Thymus (tissue), 11 donors: ENCODE measurements at regions not wholly inside any gene's neighbourhood (a gene's known extent, or its start where the extent isn't known, plus 50 kb on each side); places are given as distances from the start of the nearest gene placed in this dataset.

Experiments
- DNase-seq, 9 donors: peaks; one replicate each; pipeline ENCODE4 v3.0.0-alpha.2; 2013; ENCODE audit warnings: low spot score in 9 of 9, low read depth in 6 of 9, missing footprints in 1 of 9
- H3K27ac ChIP-seq, 2 donors: one replicate each; pipeline ENCODE4 v1.5.1; 2013; ENCODE audit warnings: control low read depth in 1 of 2, low read depth in 1 of 2, low read length in 1 of 2, mild to moderate bottlenecking in 1 of 2, moderate library complexity in 1 of 2
- H3K27me3 ChIP-seq, 2 donors: one replicate each; pipeline ENCODE4 v1.5.1; 2013; ENCODE audit warnings: low read length in 1 of 2; ENCODE audit not compliant: control insufficient read depth in 2 of 2, insufficient read depth in 1 of 2
- H3K36me3 ChIP-seq, 2 donors: one replicate each; pipeline ENCODE4 v1.5.1; 2013; ENCODE audit warnings: low read length in 1 of 2, mild to moderate bottlenecking in 1 of 2, moderate library complexity in 1 of 2; ENCODE audit not compliant: control insufficient read depth in 2 of 2, insufficient read depth in 2 of 2
- H3K4me1 ChIP-seq, 2 donors: one replicate each; pipeline ENCODE4 v1.5.1; 2013; ENCODE audit warnings: low read length in 2 of 2; ENCODE audit not compliant: control insufficient read depth in 2 of 2, insufficient read depth in 2 of 2
- H3K4me3 ChIP-seq, 2 donors: one replicate each; pipeline ENCODE4 v1.5.1; 2013; ENCODE audit warnings: low read length in 2 of 2, control low read depth in 1 of 2, mild to moderate bottlenecking in 1 of 2
- H3K9me3 ChIP-seq, 2 donors: one replicate each; pipeline ENCODE4 v1.5.1; 2013; ENCODE audit warnings: low read length in 1 of 2, mild to moderate bottlenecking in 1 of 2; ENCODE audit not compliant: control insufficient read depth in 2 of 2, insufficient read depth in 1 of 2
- WGBS: extraction: QIAGEN DNeasy Blood & Tissue Kit; methylation state at CpG from one replicate; pipeline ENCODE4 v1.1.7; 2013; 5-methylcytosine and 5-hydroxymethylcytosine counted together
- donor health status: healthy.

DNA sequence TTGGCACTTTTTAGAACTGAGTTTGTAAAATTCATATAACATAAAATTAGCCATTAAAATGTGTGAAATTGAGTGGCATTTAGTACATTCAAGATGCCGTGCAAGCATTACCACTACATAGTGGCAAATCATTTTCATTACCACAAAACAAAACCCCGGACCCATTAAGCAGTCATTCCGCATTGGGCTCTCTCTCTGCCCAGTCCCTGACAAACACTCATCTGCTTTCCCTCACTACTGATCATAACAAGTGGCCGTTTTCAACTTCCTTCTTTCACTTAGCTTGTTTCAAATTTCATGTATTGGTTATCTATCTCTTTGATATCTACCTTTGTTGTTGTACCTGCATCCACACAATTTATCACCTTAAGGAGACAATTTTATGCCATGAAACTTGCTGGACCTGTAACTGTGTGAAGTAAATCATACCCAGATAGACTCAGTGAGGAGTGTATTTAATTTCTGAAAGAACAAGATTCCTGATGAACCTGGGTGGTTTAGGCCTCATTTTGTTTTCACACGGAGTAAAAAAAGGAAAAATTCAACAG, 202.1 kb downstream of the OR13H1 start:
- 96% methylated on average over 5 of the region's 5 CpGs for WGBS
- DNase-seq: peak in 1 of 9 donors; percentile 19
- peaks cover 0 to 7% of the 10 kb centered on the region in 2 donors for H3K9me3 ChIP-seq

DNA sequence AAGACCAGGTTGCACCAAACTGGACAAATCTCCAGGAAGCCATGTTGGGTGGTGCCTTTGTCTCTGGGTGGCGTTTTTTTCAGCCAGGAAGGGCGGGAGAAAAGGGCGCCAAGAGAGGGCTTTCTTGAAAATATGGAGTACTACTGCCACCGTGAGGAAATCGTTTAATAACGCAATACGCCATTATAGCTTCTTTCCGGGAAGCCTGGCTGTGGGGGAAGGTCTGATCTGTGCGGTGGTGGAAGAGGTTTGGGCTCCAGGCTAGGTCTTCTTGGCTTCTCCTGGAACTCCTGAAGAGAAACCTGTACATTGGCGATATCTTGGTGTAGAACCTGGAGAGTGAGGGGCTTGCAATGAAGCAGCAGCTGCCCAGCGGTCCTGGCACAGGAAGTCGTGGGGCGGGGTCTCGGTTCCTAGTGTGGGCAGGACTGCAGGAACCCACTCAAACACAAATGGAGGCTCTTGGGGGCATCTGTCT, 202.7 kb downstream of the OR13H1 start:
- 99% methylated on average over 14 of the region's 14 CpGs for WGBS
- peak in 4 of 9 donors; percentile 74 to 96 (median 88) for DNase-seq

More for the DNA sequence above, 202.1 kb downstream of the OR13H1 start:
- H3K4me3 ChIP-seq: peak overlapping the region in 1 of 2 donors; percentile 9
- H3K36me3 ChIP-seq: peaks cover 5 to 15% of the 10 kb centered on the region in 2 donors
- no peaks in the 10 kb centered on the region for H3K27me3 ChIP-seq
- no peak overlapping the region for H3K27ac ChIP-seq
- H3K4me1 ChIP-seq: no peaks in the 10 kb centered on the region

DNA sequence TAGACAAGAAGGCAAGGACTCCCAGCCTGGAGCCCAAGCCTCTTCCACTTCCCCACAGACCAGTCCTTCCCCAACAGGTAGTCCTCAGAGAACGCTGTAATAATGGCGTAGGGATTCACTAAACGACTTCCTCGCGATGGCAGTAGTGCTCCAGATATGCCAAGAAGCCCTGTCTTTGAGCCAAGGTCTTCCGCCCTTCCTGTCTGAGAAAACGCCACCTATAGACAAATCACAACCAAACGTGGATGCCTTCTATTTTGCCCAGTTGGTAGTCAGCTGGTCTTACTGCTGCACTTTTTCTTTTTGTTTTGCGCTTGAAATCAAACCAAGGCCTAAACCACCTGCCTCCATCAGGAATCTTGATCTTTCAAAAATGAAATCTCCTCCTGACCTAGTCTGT, 203.3 kb downstream of the OR13H1 start:
- no peaks in the 10 kb centered on the region for H3K4me1 ChIP-seq
- H3K36me3 ChIP-seq: peaks cover 0 to 10% of the 10 kb centered on the region in 2 donors
- 97% methylated on average over 9 of the region's 9 CpGs for WGBS
- DNase-seq: peak in 4 of 9 donors; percentile 70 to 96 (median 90)
- H3K27ac ChIP-seq: peak overlapping the region in 1 of 2 donors; percentile 81
- peak overlapping the region in 1 of 2 donors; percentile 49 for H3K4me3 ChIP-seq
- H3K9me3 ChIP-seq: peaks cover 0 to under 1% of the 10 kb centered on the region in 2 donors
- H3K27me3 ChIP-seq: no peaks in the 10 kb centered on the region

More for the DNA sequence above, 202.7 kb downstream of the OR13H1 start:
- no peaks in the 10 kb centered on the region for H3K4me1 ChIP-seq
- H3K36me3 ChIP-seq: peaks cover 2 to 14% of the 10 kb centered on the region in 2 donors
- H3K4me3 ChIP-seq: peak overlapping the region in 1 of 2 donors; percentile 49
- peak overlapping the region in 1 of 2 donors; percentile 81 for H3K27ac ChIP-seq
- H3K27me3 ChIP-seq: no peaks in the 10 kb centered on the region
- peaks cover 0 to 3% of the 10 kb centered on the region in 2 donors for H3K9me3 ChIP-seq

DNA sequence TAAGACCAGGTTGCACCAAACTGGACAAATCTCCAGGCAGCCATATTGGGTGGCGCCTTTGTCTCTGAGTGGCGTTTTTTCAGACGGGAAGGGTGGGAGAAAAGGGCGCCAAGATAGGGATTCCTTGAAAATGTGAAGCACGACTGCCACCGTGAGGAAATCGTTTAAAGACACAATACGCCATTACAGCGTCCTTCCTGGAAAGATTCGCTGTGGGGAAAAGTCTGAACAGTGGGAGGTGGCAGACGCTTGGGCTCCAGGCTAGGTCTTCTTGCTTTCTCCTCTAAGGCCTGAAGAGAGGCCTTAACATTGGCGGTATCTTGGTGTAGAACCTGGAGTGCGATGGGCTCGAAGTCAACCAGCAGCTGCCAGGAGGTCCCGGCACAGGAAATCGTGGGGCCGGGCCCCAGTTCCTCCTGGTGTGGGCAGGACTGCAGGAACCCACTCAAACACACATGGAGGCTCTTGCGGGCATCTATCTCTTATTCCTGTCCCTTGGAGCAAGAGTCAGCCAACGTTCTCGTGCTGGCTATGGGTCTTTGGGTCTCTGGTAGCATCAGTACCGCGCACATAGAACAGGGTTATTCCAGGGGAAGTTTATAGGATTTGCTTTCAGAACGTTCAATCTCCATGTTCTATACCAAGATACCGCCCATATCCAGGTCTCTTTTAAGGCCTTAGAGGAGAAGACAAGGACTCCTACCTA, 208.8 kb downstream of the OR13H1 start:
- peaks cover 6 to 8% of the 10 kb centered on the region in 2 donors for H3K36me3 ChIP-seq
- H3K4me1 ChIP-seq: no peaks in the 10 kb centered on the region
- peak overlapping the region in 1 of 2 donors; percentile 41 for H3K4me3 ChIP-seq
- H3K27ac ChIP-seq: peak overlapping the region in 1 of 2 donors; percentile 79
- peak in 4 of 9 donors; percentile 73 to 96 (median 91) for DNase-seq
- 99% methylated on average over 24 of the region's 24 CpGs for WGBS
- H3K27me3 ChIP-seq: peaks cover 0 to 4% of the 10 kb centered on the region in 2 donors
- no peaks in the 10 kb centered on the region for H3K9me3 ChIP-seq

DNA sequence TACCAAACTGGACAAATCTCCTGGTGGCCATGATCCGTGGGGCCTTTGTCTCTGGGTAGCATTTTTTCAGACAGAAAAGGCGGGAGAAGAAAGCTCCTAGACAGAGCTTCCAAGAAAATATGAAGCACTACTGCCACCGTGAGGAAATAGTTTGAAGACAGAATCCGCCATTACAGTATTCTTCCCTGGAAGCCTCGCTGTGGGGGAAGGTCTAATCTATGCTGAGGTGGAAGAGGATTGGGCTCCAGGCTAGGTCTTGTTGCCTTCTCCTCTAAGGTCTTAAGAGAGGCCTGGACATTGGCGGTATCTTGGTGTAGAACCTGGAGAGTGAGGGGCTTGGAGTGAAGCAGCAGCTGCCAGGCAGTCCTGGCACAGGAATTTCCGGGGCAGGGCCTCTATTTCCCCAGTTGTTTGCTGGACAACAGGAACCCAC, 218.9 kb downstream of the OR13H1 start:
- WGBS: 100% methylated on average over 7 of the region's 7 CpGs
- Histone ChIP-seq H3K4me3 (peak overlapping the region in 1 of 2 donors; percentile 14), H3K27me3 (no peaks in the 10 kb centered on the region), H3K4me1 (peaks cover 0 to 3% of the 10 kb centered on the region in 2 donors), H3K9me3 (no peaks in the 10 kb centered on the region), H3K36me3 (peaks cover 2 to 4% of the 10 kb centered on the region in 2 donors), H3K27ac (peak overlapping the region in 1 of 2 donors; percentile 44)
- peak in 4 of 9 donors; percentile 64 to 96 (median 86) for DNase-seq

DNA sequence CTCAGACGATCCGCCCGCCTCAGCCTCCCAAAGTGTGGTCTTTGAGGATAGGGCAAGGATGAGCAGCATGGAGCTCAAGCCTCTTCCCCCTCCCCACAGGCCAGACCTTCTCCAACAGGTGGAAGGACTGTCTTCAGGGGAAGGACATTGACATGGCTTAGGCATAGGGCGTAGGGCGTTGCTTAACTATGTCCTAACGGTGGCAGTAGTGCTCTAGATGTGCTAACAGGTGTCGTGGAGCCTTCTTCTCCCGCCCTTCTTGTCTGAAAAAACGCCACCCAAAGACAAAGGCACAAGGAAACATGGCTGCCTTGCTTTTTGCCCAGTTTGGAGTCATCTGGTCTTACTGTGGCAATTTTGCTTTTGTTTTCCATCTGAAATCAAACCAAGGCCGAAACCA, 219.8 kb downstream of the OR13H1 start:
- peak in 4 of 9 donors; percentile 81 to 98 (median 92) for DNase-seq
- Histone ChIP-seq H3K27me3 (no peaks in the 10 kb centered on the region), H3K4me3 (peak overlapping the region in 1 of 2 donors; percentile 23), H3K36me3 (peaks cover 5 to 7% of the 10 kb centered on the region in 2 donors), H3K9me3 (no peaks in the 10 kb centered on the region), H3K4me1 (peaks cover 0 to 3% of the 10 kb centered on the region in 2 donors), H3K27ac (peak overlapping the region in 1 of 2 donors; percentile 44)
- 97% methylated on average over 10 of the region's 10 CpGs for WGBS

GRCh38 chrX:131764216-131764615, 220.3 kb downstream of the OR13H1 start:
- no peak for DNase-seq
- over 99% methylated on average over 5 of the region's 5 CpGs for WGBS
- H3K4me3 ChIP-seq: peak overlapping the region in 1 of 2 donors; percentile 23
- no peaks in the 10 kb centered on the region for H3K27me3 ChIP-seq
- H3K27ac ChIP-seq: no peak overlapping the region
- no peaks in the 10 kb centered on the region for H3K9me3 ChIP-seq
- H3K36me3 ChIP-seq: peaks cover 5 to 7% of the 10 kb centered on the region in 2 donors
- H3K4me1 ChIP-seq: peaks cover 0 to 3% of the 10 kb centered on the region in 2 donors

DNA sequence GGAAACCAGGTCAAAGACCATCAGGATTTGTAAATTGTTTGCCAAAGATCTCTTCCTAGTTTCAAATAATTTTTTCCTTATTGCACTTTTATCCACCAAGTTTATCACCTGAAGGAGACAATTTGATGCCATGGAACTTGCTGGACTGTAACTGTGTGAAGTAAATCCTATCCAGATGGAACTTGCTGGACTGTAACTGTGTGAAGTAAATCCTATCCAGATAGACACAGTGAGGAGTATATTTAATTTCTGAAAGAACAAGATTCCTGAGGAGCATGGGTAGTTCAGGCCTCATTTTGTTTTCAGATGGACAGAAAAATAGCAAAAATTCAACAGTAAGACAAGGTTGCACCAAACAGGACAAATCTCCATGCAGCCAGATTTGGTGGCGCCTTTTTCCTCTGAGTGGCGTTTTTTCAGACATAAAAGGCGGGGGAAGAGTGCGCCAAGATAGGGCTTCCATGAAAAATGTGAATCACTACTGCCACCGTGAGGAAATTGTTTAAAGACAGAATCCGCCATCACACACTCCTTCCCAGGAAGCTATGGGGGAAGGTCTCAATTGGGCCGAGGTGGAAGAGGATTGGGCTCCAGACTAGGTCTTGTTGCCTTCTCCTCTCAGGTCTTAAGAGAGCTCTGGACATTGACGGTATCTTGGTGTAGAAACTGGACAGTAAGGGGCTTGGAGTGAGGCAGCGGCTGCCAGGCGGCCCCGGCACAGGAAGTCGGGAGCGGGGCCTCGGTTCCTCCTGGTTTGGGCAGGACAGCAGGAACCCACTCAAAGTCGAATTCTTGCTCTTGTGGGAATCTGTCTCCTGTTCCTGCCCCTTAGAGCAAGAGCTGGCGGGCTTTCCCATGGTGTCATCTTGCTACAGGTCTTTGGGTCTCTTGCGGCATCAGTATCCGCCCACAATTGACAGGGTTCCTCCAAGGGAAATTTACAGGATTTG, 234.7 kb downstream of the OR13H1 start:
- Histone ChIP-seq H3K4me1 (no peaks in the 10 kb centered on the region), H3K4me3 (peak overlapping the region in 1 of 2 donors; percentile 48), H3K36me3 (peaks cover 0 to 7% of the 10 kb centered on the region in 2 donors), H3K27ac (peak overlapping the region in 1 of 2 donors; percentile 64), H3K27me3 (peaks cover 0 to 6% of the 10 kb centered on the region in 2 donors), H3K9me3 (no peaks in the 10 kb centered on the region)
- DNase-seq: peak in 4 of 9 donors; percentile 76 to 97 (median 86)
- whole genome bisulfite sequencing: 98% methylated on average over 18 of the region's 18 CpGs
